ENCODE measurements at regions not wholly inside any gene's neighbourhood (a gene's known extent, or its start where the extent isn't known, plus 50 kb on each side); places are given as distances from the start of the nearest gene placed in this dataset.

DNA sequence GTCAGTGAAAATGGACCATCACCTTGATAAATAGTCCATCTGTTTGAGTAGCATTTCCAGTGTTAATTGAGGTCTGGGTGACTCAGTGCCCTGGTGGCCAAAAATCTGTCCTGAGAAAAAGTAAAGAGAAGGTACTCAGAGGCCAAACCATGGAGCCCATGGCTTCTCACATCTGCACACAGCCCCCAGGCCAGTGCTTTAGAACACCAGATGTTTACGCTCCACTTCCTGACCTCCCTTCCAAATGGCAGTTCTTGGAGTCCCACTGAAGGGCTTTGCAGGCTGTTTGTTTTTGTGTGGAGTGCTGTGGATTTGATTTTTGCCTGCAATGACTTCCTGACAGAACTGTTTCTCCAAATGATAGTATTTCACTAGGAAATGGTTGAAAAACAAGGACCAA lies 60.2 kb upstream of the GPC4 start:
- intact Hi-C loops (cut with micrococcal nuclease), result no loop called here
- no peak overlapping the region for H3K4me2 ChIP-seq (ENCODE audit: low read length)
- H3K27ac ChIP-seq (ENCODE audit: low read depth, low read length), result no peak overlapping the region
- H3K9me3 ChIP-seq (ENCODE audit: control insufficient read depth in 1 of 2, insufficient read depth in 1 of 2, low read depth in 1 of 2, low read length in 2 of 2), result no peaks in the 10 kb centered on the region
- H4K20me1 ChIP-seq (ENCODE audit: insufficient read depth), result no peaks in the 10 kb centered on the region
- H3K79me2 ChIP-seq (ENCODE audit: insufficient read depth, low read length), result no peaks in the 10 kb centered on the region
- RAD21 ChIA-PET (ENCODE audit: low non-redundant PET in 1 of 2, low total read pairs in 2 of 2, uncharacterized antibody in 2 of 2, unreplicated experiment in 2 of 2), result no interaction called here
- H2AFZ ChIP-seq (ENCODE audit: low read depth, low read length, poor library complexity, severe bottlenecking), result no peak overlapping the region
- H3K27me3 ChIP-seq (ENCODE audit: insufficient read depth, low read length), result no peaks in the 10 kb centered on the region
- POLR2A ChIA-PET, result no interaction called here
- H3K36me3 ChIP-seq (ENCODE audit: control insufficient read depth in 1 of 2, insufficient read depth in 2 of 2, low read length in 2 of 2), result no peaks in the 10 kb centered on the region
- H3K9ac ChIP-seq (ENCODE audit: low read length), result no peak overlapping the region
- CTCF ChIA-PET, result no interaction called here
- ATAC-seq (no peak), DNase-seq (ENCODE audit: low read depth, low spot score) (no peak)
- H3K4me1 ChIP-seq (ENCODE audit: control insufficient read depth in 1 of 2, insufficient read depth in 2 of 2, low read length in 2 of 2), result no peaks in the 10 kb centered on the region
- TF ChIP-seq ZNF274 (IDR thresholded peaks at IDR 0.05; ENCODE audit: low read depth, low read length) (no peak), ELF1 (IDR thresholded peaks at IDR 0.05; ENCODE audit: borderline replicate concordance, low read depth) (no peak), EZH2 (IDR thresholded peaks at IDR 0.05) (no peak), TCF7L2 (IDR thresholded peaks at IDR 0.05; ENCODE audit: borderline replicate concordance, extremely low read depth, insufficient read depth, insufficient read length) (no peak), RAD21 (IDR thresholded peaks at IDR 0.05; ENCODE audit: low read depth) (no peak), SIN3A (IDR thresholded peaks at IDR 0.05; ENCODE audit: low read depth) (no peak), SP1 (IDR thresholded peaks at IDR 0.05; ENCODE audit: low read depth) (no peak), EZH2phosphoT487 (IDR thresholded peaks at IDR 0.05; ENCODE audit: borderline replicate concordance) (no peak), EGR1 (IDR thresholded peaks at IDR 0.05; ENCODE audit: low read depth) (no peak), POLR2A (IDR thresholded peaks at IDR 0.05; ENCODE audit: borderline replicate concordance, extremely low read depth, insufficient read depth, insufficient read length) (no peak), FOSL1 (IDR thresholded peaks at IDR 0.05; ENCODE audit: low read depth) (no peak), CTCF (IDR thresholded peaks at IDR 0.05 in 2 of 3, conservative IDR thresholded peaks at IDR 0.05 in 1 of 3; ENCODE audit: borderline replicate concordance in 1 of 3, insufficient read depth in 1 of 3, low read depth in 2 of 3, low read length in 2 of 3) (no peak), POLR2AphosphoS5 (IDR thresholded peaks at IDR 0.05; ENCODE audit: low read depth, low read length) (no peak), ZFX (IDR thresholded peaks at IDR 0.05) (no peak), SRF (IDR thresholded peaks at IDR 0.05; ENCODE audit: low read depth) (no peak)
- TF ChIP-seq, protein P1, sequence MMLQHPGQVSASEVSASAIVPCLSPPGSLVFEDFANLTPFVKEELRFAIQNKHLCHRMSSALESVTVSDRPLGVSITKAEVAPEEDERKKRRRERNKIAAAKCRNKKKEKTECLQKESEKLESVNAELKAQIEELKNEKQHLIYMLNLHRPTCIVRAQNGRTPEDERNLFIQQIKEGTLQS (IDR thresholded peaks at IDR 0.05), result no peak
- no peaks in the 10 kb centered on the region for H3K9me2 ChIP-seq (ENCODE audit: insufficient read depth)
- BruUV-seq (replicated peaks), result no TSS peak
- no peak overlapping the region for H3K4me3 ChIP-seq (replicated peaks in 1 of 2; ENCODE audit: low read depth in 1 of 2, low read length in 2 of 2)

Data from HCT116 (cell line).